ENCODE measurements at regions not wholly inside any gene's neighbourhood (a gene's known extent, or its start where the extent isn't known, plus 50 kb on each side); places are given as distances from the start of the nearest gene placed in this dataset.

DNA sequence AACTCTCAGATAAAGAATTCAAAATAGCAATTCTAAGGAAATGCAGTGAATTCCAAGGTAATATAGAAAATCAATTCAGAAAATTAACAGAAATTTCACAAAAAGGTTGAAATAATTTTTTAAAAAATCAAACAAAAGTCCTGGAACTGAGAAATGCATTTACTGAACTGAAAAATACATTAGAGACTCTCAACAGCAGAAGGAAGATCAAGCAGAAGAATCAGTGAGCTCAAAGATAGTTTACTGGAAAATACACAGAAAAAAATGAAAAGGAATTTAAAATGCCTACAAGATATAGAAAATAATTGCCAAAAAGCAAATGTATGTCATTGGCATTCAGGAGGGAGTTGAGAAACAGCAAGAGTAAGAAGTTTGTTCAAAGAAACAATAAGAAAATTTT is 107.3 kb downstream of the BUD13 start:
- no peak overlapping the region for H3K4me3 ChIP-seq (ENCODE audit: low read depth, low read length)
- TF ChIP-seq, protein P1, sequence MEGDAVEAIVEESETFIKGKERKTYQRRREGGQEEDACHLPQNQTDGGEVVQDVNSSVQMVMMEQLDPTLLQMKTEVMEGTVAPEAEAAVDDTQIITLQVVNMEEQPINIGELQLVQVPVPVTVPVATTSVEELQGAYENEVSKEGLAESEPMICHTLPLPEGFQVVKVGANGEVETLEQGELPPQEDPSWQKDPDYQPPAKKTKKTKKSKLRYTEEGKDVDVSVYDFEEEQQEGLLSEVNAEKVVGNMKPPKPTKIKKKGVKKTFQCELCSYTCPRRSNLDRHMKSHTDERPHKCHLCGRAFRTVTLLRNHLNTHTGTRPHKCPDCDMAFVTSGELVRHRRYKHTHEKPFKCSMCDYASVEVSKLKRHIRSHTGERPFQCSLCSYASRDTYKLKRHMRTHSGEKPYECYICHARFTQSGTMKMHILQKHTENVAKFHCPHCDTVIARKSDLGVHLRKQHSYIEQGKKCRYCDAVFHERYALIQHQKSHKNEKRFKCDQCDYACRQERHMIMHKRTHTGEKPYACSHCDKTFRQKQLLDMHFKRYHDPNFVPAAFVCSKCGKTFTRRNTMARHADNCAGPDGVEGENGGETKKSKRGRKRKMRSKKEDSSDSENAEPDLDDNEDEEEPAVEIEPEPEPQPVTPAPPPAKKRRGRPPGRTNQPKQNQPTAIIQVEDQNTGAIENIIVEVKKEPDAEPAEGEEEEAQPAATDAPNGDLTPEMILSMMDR (IDR thresholded peaks at IDR 0.05; ENCODE audit: low read depth, low read length): no peak

DNA sequence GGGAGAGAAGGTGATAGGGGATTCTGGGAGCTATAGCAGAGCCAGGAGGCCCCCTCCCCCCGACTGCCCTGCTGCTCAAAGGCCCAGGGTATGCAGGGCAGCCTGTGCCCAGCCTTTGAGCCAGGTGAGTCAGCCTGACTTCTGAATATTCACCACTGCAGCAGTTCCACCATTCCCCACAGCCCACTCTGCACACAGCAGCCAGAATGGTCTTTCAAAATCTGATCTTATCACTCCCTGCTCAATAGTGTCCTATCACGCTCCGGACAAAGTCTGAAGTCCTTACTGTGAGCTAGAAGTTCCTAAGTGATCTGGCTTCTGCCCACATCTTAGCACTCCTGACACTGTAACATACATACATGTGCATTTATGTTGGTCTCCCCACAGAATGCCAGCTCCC is 111.7 kb downstream of the BUD13 start:
- TF ChIP-seq, protein P1 (IDR thresholded peaks at IDR 0.05; ENCODE audit: low read depth, low read length): no peak
- no peak overlapping the region for H3K4me3 ChIP-seq (ENCODE audit: low read depth, low read length)

- TF ChIP-seq, protein P1 (IDR thresholded peaks at IDR 0.05; ENCODE audit: low read depth, low read length): no peak
- no peak overlapping the region for H3K4me3 ChIP-seq (ENCODE audit: low read depth, low read length)
These were observed 112.8 kb downstream of the BUD13 start for GRCh38 chr11:116660011-116660410.

DNA sequence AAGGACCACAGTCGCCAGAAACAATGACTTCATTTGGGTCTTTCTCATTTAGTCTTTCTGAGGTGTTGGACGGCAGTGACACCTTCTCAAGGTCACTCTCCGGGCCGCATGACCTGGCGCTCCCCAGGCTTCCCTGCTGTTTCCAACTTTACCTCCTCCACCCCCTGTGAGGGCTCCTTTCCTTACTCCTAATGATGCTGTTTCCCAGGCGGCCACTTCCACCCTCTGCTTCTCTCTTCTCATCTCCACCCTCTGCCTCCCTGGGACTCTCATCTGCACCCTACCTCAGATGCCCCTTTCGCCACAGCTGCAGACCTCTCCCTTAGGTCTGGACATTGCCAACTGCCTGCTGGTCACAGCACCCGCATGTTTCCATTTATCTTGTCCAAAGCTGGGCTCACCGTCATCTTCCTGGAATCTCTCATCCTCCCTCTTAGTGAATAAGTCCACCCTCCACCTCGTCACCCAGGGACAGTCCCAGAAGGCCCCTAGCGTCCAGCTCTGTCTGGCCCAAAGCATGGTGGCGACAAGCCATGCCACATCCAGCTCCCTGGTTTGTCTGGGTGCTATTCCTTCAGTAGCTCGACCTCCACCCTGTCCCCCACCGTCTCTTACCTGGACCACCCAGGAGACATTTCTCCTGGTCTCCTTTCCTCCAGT is 113.8 kb downstream of the BUD13 start:
- no peak overlapping the region for H3K4me3 ChIP-seq (ENCODE audit: low read depth, low read length)
- TF ChIP-seq, protein P1 (IDR thresholded peaks at IDR 0.05; ENCODE audit: low read depth, low read length): no peak

DNA sequence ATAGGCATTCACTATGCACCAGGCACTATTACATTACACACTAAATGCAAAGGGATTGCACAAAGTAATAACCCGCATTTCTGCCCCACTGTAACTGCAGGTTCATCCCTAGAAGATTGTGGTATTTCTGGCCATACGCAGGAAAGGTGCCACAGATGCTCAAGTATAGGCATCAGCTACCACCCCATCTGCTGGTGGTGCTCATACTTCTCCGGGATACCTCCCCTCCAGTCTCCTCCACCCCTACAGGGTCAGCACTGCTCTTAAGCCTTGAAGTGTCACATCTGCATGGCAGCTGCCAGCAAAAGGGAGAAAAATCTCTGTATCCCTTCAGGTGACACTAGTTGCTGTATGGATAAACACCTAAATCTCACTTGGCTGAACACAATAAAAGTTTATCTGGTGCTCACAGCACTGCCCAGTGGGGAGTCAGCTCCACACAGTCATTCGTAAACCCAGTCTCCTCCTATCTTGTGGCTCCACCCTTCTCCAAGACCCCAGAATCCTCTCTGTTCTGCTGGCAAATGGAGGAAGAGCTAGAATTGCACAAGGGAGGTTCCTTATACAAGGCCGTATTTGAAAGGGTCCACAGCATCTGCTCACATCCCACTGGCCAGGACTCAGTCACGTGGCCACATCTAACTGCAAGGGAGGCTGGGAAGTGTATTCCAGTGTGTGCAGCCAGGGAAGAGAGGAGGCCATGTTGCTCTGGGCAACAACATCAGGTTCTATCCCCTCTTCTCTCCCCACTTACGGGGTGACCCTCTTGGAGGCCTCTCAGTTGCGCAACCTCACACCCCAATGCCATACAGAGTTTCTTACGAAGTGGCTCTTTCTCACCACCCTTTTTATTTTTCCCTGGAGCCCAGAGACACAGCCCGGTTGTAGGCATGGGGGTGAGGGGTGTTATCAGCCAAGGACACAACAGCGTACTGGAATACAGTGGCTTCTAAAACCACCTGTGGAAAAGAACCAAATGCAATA is 114.7 kb downstream of the BUD13 start:
- H3K4me3 ChIP-seq (ENCODE audit: low read depth, low read length): no peak overlapping the region
- TF ChIP-seq, protein P1 (IDR thresholded peaks at IDR 0.05; ENCODE audit: low read depth, low read length): no peak

DNA sequence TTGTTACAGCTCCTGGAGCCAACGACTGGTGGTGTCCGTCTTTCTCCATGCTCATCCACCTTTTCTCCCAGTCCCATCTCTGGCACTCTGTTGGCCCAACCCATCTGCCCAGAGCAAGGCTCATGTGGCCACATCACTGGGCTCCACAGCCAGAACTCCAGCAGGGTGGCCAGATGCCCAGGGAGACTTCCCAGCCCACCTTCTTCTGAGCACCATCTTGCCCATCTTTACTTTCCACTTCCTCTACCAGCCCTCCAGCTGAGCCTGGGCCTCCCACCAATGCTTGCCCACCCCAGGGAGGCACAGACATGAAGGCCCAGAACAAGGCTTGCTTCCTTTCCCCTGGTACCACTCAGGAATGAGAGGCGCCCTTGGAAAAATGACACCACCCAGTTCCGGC is 116.8 kb downstream of the BUD13 start:
- H3K4me3 ChIP-seq (ENCODE audit: low read depth, low read length): no peak overlapping the region
- TF ChIP-seq, protein P1 (IDR thresholded peaks at IDR 0.05; ENCODE audit: low read depth, low read length): no peak

- no peak overlapping the region for H3K4me3 ChIP-seq (ENCODE audit: low read depth, low read length)
- TF ChIP-seq, protein P1 (IDR thresholded peaks at IDR 0.05; ENCODE audit: low read depth, low read length): no peak
These were observed 118.3 kb downstream of the BUD13 start for GRCh38 chr11:116654526-116654925.
